Natural killer cell (primary cell): ENCODE measurements at regions not wholly inside any gene's neighbourhood (a gene's known extent, or its start where the extent isn't known, plus 50 kb on each side); places are given as distances from the start of the nearest gene placed in this dataset.

Experiments used
- ATAC-seq, 3 donors: fragments of 150-1000 bp in 2 of 3; fragments of 200-7000 bp in 1 of 3; cut with Tn5 transposase; 1 replicate in 1 of 3; 2 replicates in 2 of 3; pipeline ENCODE4 v1.10.0; 2021; ENCODE audit warnings: mild to moderate bottlenecking in 2 of 3, moderate library complexity in 2 of 3
- DNase-seq, 2 donors: peaks; one replicate each; pipeline versions ENCODE4 v3.0.0 to v3.0.0-alpha.2; 2013 to 2021; ENCODE audit warnings: mixed read lengths in 1 of 2
- H3K27ac ChIP-seq: one replicate; pipeline ENCODE4 v1.5.1; 2013; ENCODE audit warnings: mild to moderate bottlenecking, low read length
- H3K27me3 ChIP-seq: one replicate; pipeline ENCODE4 v1.6.1; 2013; ENCODE audit warnings: low read length; ENCODE audit not compliant: control insufficient read depth, insufficient read depth
- H3K36me3 ChIP-seq: one replicate; pipeline ENCODE4 v1.6.1; 2013; ENCODE audit warnings: low read length; ENCODE audit not compliant: control insufficient read depth, insufficient read depth
- H3K4me1 ChIP-seq: one replicate; pipeline ENCODE4 v1.6.1; 2013; ENCODE audit warnings: low read length; ENCODE audit not compliant: control insufficient read depth, insufficient read depth
- H3K4me3 ChIP-seq: one replicate; pipeline ENCODE4 v1.5.1; 2013; ENCODE audit warnings: low read length
- H3K9me3 ChIP-seq: one replicate; pipeline ENCODE4 v1.6.1; 2013; ENCODE audit warnings: low read length; ENCODE audit not compliant: control insufficient read depth, insufficient read depth
- H3K27ac Mint-ChIP-seq, 2 donors: one replicate each; pipeline ENCODE4 v1.8.0; 2022; ENCODE audit warnings: mild to moderate bottlenecking in 2 of 2, mixed read lengths in 2 of 2, moderate library complexity in 1 of 2
- H3K27me3 Mint-ChIP-seq, 2 donors: one replicate each; pipeline ENCODE4 v1.8.0; 2022; ENCODE audit warnings: low read depth in 2 of 2, mixed read lengths in 2 of 2
- H3K36me3 Mint-ChIP-seq: one replicate; pipeline ENCODE4 v1.8.0; 2022; ENCODE audit warnings: mixed read lengths
- H3K4me1 Mint-ChIP-seq, 2 donors: one replicate each; pipeline ENCODE4 v1.8.0; 2022; ENCODE audit warnings: mixed read lengths in 2 of 2
- H3K4me3 Mint-ChIP-seq: one replicate; pipeline ENCODE4 v1.8.0; 2022; ENCODE audit warnings: mild to moderate bottlenecking, moderate library complexity, mixed read lengths
- H3K9me3 Mint-ChIP-seq, 2 donors: one replicate each; pipeline ENCODE4 v1.8.0; 2022; ENCODE audit warnings: mixed read lengths in 2 of 2
- CTCF ChIP-seq: fragments of 200-600 bp; IDR thresholded peaks from one replicate; pipeline ENCODE4 v1.8.0; 2022; ENCODE audit warnings: antibody characterized with exemption
- WGBS: methylation state at CpG from one replicate; pipeline ENCODE4 v1.1.7; 2013; ENCODE audit warnings: missing lambda C conversion rate; ENCODE audit not compliant: insufficient coverage; 5-methylcytosine and 5-hydroxymethylcytosine counted together
- intact Hi-C: fragments of 100-400 bp; cut with micrococcal nuclease; formaldehyde crosslinking; loops from one replicate; pipeline ENCODE4 v1.14.2; 2022

- no peaks in the 10 kb centered on the region for H3K27me3 Mint-ChIP-seq
- Histone ChIP-seq H3K27me3 (no peaks in the 10 kb centered on the region), H3K4me1 (peaks cover 3% of the 10 kb centered on the region), H3K4me3 (no peak overlapping the region), H3K27ac (no peak overlapping the region), H3K36me3 (no peaks in the 10 kb centered on the region), H3K9me3 (no peaks in the 10 kb centered on the region)
- peaks cover 38 to 61% of the 10 kb centered on the region in 2 donors for H3K4me1 Mint-ChIP-seq
- H3K9me3 Mint-ChIP-seq, result peaks cover 0 to 3% of the 10 kb centered on the region in 2 donors
- intact Hi-C loops, result loop anchor here (10.0 kb wide), 1 partner anchor 429 kb away; no protein-coding TSS in a partner anchor
- H3K36me3 Mint-ChIP-seq, result no peaks in the 10 kb centered on the region
- ATAC-seq (peak; percentile 89 to 94 (median 91)), DNase-seq (peak in 1 of 2 donors; percentile 49)
- H3K27ac Mint-ChIP-seq, result peak overlapping the region; percentile 5 to 85
- 40% methylated on average over 9 of the region's 9 CpGs for WGBS
- no peak for TF ChIP-seq CTCF
- H3K4me3 Mint-ChIP-seq, result peak overlapping the region; percentile 58
These were observed 167.2 kb downstream of the CYYR1 start for GRCh38 chr21:26405735-26406361.

GRCh38 chr21:26405071-26405470 is 168.0 kb downstream of the CYYR1 start:
- intact Hi-C loops, result loop anchor here (10.0 kb wide), 1 partner anchor 430 kb away; no protein-coding TSS in a partner anchor
- peaks cover 38 to 68% of the 10 kb centered on the region in 2 donors for H3K4me1 Mint-ChIP-seq
- H3K36me3 ChIP-seq, result no peaks in the 10 kb centered on the region
- H3K27me3 ChIP-seq, result no peaks in the 10 kb centered on the region
- no peaks in the 10 kb centered on the region for H3K9me3 ChIP-seq
- peak overlapping the region; percentile 30 to 85 for H3K27ac Mint-ChIP-seq
- no peaks in the 10 kb centered on the region for H3K36me3 Mint-ChIP-seq
- 47% methylated on average over 4 of the region's 4 CpGs for WGBS
- H3K9me3 Mint-ChIP-seq, result peaks cover 0 to 4% of the 10 kb centered on the region in 2 donors
- TF ChIP-seq CTCF, result no peak
- no peaks in the 10 kb centered on the region for H3K27me3 Mint-ChIP-seq
- ATAC-seq (no peak), DNase-seq (no peak)
- no peak overlapping the region for H3K4me3 ChIP-seq
- H3K27ac ChIP-seq, result no peak overlapping the region
- peak overlapping the region; percentile 41 for H3K4me3 Mint-ChIP-seq
- H3K4me1 ChIP-seq, result peaks cover 3% of the 10 kb centered on the region

- Histone ChIP-seq H3K4me1 (peaks cover 3% of the 10 kb centered on the region), H3K27ac (no peak overlapping the region), H3K9me3 (no peaks in the 10 kb centered on the region), H3K36me3 (no peaks in the 10 kb centered on the region), H3K27me3 (no peaks in the 10 kb centered on the region), H3K4me3 (no peak overlapping the region)
- intact Hi-C loops, result loop anchor here (10.0 kb wide), 1 partner anchor 431 kb away; no protein-coding TSS in a partner anchor
- no peak for TF ChIP-seq CTCF
- Mint-ChIP-seq H3K4me1 (peaks cover 38 to 73% of the 10 kb centered on the region in 2 donors), H3K27me3 (no peaks in the 10 kb centered on the region), H3K27ac (peak overlapping the region in 1 of 2 donors; percentile 85), H3K9me3 (peaks cover 4% of the 10 kb centered on the region in 2 donors), H3K36me3 (no peaks in the 10 kb centered on the region), H3K4me3 (no peak overlapping the region)
- no peak for DNase-seq
- 91% methylated on average over 7 of the region's 7 CpGs for WGBS
- ATAC-seq, result no peak
These were observed 168.8 kb downstream of the CYYR1 start for GRCh38 chr21:26404288-26404687.
